Hepatocyte (in vitro differentiated cells): ENCODE measurements at regions not wholly inside any gene's neighbourhood (a gene's known extent, or its start where the extent isn't known, plus 50 kb on each side); places are given as distances from the start of the nearest gene placed in this dataset.

ENCODE experiments used
- EZH2 ChIP-seq: fragments of 200-600 bp; sonication (generic); IDR thresholded peaks from 2 replicates; pipeline ENCODE4 v1.6.1; 2016; ENCODE audit warnings: antibody characterized with exemption, mild to moderate bottlenecking, borderline replicate concordance
- TF ChIP-seq, protein P1 (sequence below): fragments of 200-600 bp; sonication (generic); IDR thresholded peaks from 2 replicates; pipeline ENCODE4 v1.5.1; 2016; ENCODE audit warnings: antibody characterized with exemption, mild to moderate bottlenecking; ENCODE audit not compliant: poor library complexity

DNA sequence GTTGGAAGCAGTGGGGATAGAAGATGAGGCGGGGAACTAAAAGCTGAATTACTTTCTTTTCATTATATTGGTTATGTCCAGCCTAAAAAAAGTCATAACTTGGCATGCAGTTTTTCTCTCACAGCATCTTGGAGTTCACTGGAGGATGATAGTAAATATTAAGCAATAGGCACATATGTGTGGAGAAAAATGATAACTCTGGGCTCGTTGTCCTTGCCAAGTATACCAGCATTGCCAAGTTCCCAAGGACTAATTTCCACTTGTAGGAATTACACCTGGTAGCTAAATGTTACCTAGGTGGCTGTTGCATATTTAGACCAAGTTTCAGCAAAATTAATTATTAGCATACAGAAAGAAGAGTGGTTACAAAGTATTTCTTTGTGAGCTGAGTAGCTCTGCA, 1007.6 kb downstream of the ANKRD7 start:
- TF ChIP-seq EZH2: no peak
- TF ChIP-seq, protein P1, sequence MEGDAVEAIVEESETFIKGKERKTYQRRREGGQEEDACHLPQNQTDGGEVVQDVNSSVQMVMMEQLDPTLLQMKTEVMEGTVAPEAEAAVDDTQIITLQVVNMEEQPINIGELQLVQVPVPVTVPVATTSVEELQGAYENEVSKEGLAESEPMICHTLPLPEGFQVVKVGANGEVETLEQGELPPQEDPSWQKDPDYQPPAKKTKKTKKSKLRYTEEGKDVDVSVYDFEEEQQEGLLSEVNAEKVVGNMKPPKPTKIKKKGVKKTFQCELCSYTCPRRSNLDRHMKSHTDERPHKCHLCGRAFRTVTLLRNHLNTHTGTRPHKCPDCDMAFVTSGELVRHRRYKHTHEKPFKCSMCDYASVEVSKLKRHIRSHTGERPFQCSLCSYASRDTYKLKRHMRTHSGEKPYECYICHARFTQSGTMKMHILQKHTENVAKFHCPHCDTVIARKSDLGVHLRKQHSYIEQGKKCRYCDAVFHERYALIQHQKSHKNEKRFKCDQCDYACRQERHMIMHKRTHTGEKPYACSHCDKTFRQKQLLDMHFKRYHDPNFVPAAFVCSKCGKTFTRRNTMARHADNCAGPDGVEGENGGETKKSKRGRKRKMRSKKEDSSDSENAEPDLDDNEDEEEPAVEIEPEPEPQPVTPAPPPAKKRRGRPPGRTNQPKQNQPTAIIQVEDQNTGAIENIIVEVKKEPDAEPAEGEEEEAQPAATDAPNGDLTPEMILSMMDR: no peak
